ENCODE measurements at regions not wholly inside any gene's neighbourhood (a gene's known extent, or its start where the extent isn't known, plus 50 kb on each side); places are given as distances from the start of the nearest gene placed in this dataset.

DNA sequence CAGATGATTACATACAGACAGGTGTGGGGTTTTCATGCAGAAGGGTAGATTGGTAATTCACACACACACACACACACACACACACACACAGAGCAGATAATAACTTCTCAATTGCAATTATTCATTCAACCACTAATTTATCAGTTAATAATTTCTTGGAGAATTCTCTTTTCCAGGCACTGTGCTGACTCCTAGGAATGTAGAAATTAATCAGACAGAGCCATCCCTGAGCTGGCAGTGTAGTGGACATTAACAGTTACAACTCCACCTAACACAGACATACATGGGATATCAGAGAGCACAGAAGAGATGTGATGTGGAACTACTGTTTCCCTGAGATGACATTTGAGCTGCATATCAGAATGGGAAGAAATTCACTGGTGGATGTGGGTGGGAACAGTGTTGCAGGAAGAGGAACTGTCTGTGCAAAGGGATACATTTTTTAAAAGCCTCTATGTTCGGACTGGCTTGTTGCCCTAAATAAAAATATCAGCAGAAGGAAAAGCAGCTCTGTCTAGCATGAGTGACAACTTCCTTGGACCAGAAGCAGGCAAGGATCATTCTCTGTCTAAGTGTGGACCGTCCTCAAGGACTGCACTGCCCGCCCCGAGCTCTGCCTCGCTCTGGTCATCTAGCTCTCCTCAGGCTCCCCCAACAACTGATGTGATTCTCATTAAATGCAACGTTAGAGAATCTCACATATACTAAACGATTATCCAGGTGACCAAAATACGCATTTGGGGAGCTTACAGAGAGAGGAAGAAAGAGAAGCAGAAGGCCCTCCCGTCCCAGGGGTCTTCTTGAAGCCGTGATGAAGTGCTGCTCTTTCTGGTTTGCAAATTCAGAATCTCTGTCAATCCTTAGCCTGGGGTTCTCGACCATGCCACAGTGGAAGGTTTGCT lies 173.4 kb upstream of the TRIB2 start:
- Histone ChIP-seq H3K27me3 (ENCODE audit: control insufficient read depth, low read length) (no peaks in the 10 kb centered on the region), H3K79me2 (ENCODE audit: control insufficient read depth, low read length) (no peaks in the 10 kb centered on the region), H3K9me3 (ENCODE audit: control insufficient read depth, insufficient read depth, low read length) (no peaks in the 10 kb centered on the region), H3K36me3 (ENCODE audit: control insufficient read depth, low read length) (no peaks in the 10 kb centered on the region), H3K4me2 (ENCODE audit: low read length) (no peak overlapping the region), H3F3A (ENCODE audit: control insufficient read depth, insufficient read depth) (no peaks in the 10 kb centered on the region), H3K4me3 (ENCODE audit: low read length) (no peak overlapping the region), H3K9me2 (replicated peaks; ENCODE audit: control insufficient read depth, low read length) (no peaks in the 10 kb centered on the region), H3K27ac (ENCODE audit: low read depth, low read length) (no peak overlapping the region), H4K20me1 (ENCODE audit: control insufficient read depth, insufficient read depth, low read depth, low read length) (no peaks in the 10 kb centered on the region), H3K4me1 (ENCODE audit: control insufficient read depth, low read length) (peaks cover 10% of the 10 kb centered on the region)
- TF ChIP-seq EZH2phosphoT487 (IDR thresholded peaks at IDR 0.05; ENCODE audit: borderline replicate concordance, low read length) = no peak
- TF ChIP-seq, protein P1, sequence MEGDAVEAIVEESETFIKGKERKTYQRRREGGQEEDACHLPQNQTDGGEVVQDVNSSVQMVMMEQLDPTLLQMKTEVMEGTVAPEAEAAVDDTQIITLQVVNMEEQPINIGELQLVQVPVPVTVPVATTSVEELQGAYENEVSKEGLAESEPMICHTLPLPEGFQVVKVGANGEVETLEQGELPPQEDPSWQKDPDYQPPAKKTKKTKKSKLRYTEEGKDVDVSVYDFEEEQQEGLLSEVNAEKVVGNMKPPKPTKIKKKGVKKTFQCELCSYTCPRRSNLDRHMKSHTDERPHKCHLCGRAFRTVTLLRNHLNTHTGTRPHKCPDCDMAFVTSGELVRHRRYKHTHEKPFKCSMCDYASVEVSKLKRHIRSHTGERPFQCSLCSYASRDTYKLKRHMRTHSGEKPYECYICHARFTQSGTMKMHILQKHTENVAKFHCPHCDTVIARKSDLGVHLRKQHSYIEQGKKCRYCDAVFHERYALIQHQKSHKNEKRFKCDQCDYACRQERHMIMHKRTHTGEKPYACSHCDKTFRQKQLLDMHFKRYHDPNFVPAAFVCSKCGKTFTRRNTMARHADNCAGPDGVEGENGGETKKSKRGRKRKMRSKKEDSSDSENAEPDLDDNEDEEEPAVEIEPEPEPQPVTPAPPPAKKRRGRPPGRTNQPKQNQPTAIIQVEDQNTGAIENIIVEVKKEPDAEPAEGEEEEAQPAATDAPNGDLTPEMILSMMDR (IDR thresholded peaks at IDR 0.05; ENCODE audit: low read depth, low read length, poor library complexity, severe bottlenecking) = no peak

DNA sequence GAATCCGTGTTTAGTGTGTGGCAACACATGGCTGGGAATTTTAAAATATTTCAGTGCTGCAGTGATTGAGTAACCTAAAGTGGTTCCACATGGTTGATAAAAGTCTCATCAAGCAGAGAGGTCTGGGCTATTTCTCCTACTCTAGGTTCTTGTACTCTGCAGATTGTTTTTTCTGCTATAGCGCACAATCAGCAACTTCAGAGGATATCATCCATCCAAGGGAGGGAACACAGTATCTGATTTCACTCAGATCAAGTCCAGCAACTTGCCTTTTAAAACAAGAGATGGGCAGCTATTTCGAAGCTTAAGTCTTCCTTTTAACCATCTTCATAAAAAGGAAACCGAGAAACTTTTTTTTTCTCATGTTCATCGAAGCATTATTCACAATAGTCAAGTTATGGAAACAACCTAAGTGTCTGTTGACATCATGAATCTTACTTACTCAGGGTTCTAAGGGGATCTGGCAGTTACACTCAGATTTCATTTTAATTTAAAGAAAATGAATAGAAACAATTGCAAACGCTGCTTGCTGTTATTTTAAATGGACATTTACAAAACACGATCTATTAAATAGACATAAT lies 172.7 kb upstream of the TRIB2 start:
- H3K27me3 ChIP-seq (ENCODE audit: control insufficient read depth, low read length) = no peaks in the 10 kb centered on the region
- TF ChIP-seq EZH2phosphoT487 (IDR thresholded peaks at IDR 0.05; ENCODE audit: borderline replicate concordance, low read length) = no peak
- TF ChIP-seq, protein P1 (IDR thresholded peaks at IDR 0.05; ENCODE audit: low read depth, low read length, poor library complexity, severe bottlenecking) = no peak
- peaks cover 10% of the 10 kb centered on the region for H3K4me1 ChIP-seq (ENCODE audit: control insufficient read depth, low read length)
- H3K9me2 ChIP-seq (replicated peaks; ENCODE audit: control insufficient read depth, low read length) = no peaks in the 10 kb centered on the region
- H3K36me3 ChIP-seq (ENCODE audit: control insufficient read depth, low read length) = no peaks in the 10 kb centered on the region
- no peaks in the 10 kb centered on the region for H4K20me1 ChIP-seq (ENCODE audit: control insufficient read depth, insufficient read depth, low read depth, low read length)
- no peak overlapping the region for H3K27ac ChIP-seq (ENCODE audit: low read depth, low read length)
- H3F3A ChIP-seq (ENCODE audit: control insufficient read depth, insufficient read depth) = no peaks in the 10 kb centered on the region
- no peaks in the 10 kb centered on the region for H3K9me3 ChIP-seq (ENCODE audit: control insufficient read depth, insufficient read depth, low read length)
- H3K79me2 ChIP-seq (ENCODE audit: control insufficient read depth, low read length) = no peaks in the 10 kb centered on the region
- H3K4me2 ChIP-seq (ENCODE audit: low read length) = no peak overlapping the region
- H3K4me3 ChIP-seq (ENCODE audit: low read length) = no peak overlapping the region

DNA sequence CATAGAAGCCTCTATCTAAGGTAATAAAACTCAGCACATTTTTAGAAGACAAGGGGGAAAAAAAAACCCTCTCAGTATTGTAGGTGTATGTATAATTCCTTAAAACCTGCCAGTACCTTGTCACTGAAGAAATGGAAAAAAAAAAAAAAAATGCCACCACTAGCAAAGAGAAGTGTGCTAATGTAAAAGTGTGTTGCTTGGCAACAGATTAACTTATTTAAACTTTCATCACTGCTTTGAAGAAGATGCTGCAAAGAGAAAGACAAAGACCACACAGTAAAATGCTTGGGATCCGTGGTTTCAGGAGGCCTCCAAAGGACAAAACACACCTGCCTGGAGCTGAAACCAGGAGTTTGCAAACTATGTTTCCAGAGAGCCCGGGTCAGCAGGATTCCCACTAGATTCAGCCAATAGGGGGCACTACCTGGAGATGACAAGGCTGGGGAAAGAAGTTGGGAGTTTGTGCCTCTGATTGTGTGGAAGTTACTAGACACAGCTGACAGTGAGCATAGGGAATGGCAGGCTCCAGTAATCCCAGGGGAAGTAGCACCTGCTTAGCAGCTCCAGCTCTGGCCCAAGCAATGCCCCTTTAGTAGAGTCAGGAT lies 169.1 kb upstream of the TRIB2 start:
- Histone ChIP-seq H3K36me3 (ENCODE audit: control insufficient read depth, low read length) (no peaks in the 10 kb centered on the region), H3K27me3 (ENCODE audit: control insufficient read depth, low read length) (no peaks in the 10 kb centered on the region), H3K4me2 (ENCODE audit: low read length) (no peak overlapping the region), H3K4me3 (ENCODE audit: low read length) (no peak overlapping the region), H3K4me1 (ENCODE audit: control insufficient read depth, low read length) (peaks cover 25% of the 10 kb centered on the region), H4K20me1 (ENCODE audit: control insufficient read depth, insufficient read depth, low read depth, low read length) (no peaks in the 10 kb centered on the region), H3K27ac (ENCODE audit: low read depth, low read length) (no peak overlapping the region), H3K9me2 (replicated peaks; ENCODE audit: control insufficient read depth, low read length) (no peaks in the 10 kb centered on the region), H3K9me3 (ENCODE audit: control insufficient read depth, insufficient read depth, low read length) (peaks cover 5% of the 10 kb centered on the region; the same call in 1 of the 2 replicates), H3K79me2 (ENCODE audit: control insufficient read depth, low read length) (no peaks in the 10 kb centered on the region), H3F3A (ENCODE audit: control insufficient read depth, insufficient read depth) (no peaks in the 10 kb centered on the region)
- no peak for TF ChIP-seq EZH2phosphoT487 (IDR thresholded peaks at IDR 0.05; ENCODE audit: borderline replicate concordance, low read length)
- TF ChIP-seq, protein P1 (IDR thresholded peaks at IDR 0.05; ENCODE audit: low read depth, low read length, poor library complexity, severe bottlenecking) = peak; percentile 27
